ENCODE measurements at regions not wholly inside any gene's neighbourhood (a gene's known extent, or its start where the extent isn't known, plus 50 kb on each side); places are given as distances from the start of the nearest gene placed in this dataset.

GRCh38 chr15:97456521-97457202, 503.8 kb upstream of the ARRDC4 start:
- ChIA-PET POLR2A (no interaction called here), CTCF (ENCODE audit: low intra/inter-chr PET ratio, low total read pairs) (no interaction called here)
- intact Hi-C loops (cut with micrococcal nuclease; ENCODE audit: unreplicated experiment) (no loop called here), in situ Hi-C loops (cut with HindIII; ENCODE audit: extremely low pct_ligation_motif_present, low pct_unique_long_range_greater_than_20kb) (no loop called here)
- 29% methylated on average over 7 of the region's 7 CpGs for WGBS (ENCODE audit: low lambda C conversion rate)
- Histone ChIP-seq H3K79me2 (ENCODE audit: insufficient read depth, low read length) (no peaks in the 10 kb centered on the region), H3K4me3 (replicated peaks in 1 of 3; ENCODE audit: insufficient read depth in 1 of 3, low read depth in 2 of 3, low read length in 3 of 3) (no peak overlapping the region), H3K9me3 (ENCODE audit: low read length) (peaks cover 90% of the 10 kb centered on the region), H4K20me1 (ENCODE audit: insufficient read depth, low read length) (no peaks in the 10 kb centered on the region), H3K4me1 (ENCODE audit: insufficient read depth, low read length) (no peaks in the 10 kb centered on the region), H3K27me3 (ENCODE audit: control insufficient read depth in 1 of 2, insufficient read depth in 2 of 2, low read length in 2 of 2) (no peaks in the 10 kb centered on the region), H3K36me3 (replicated peaks in 1 of 2; ENCODE audit: control insufficient read depth in 1 of 2, insufficient read depth in 2 of 2, low read length in 2 of 2) (no peaks in the 10 kb centered on the region), H3K27ac (ENCODE audit: extremely low read length, insufficient read depth, low read length) (no peak overlapping the region), H3K4me2 (ENCODE audit: low read depth, low read length) (no peak overlapping the region), H2AFZ (ENCODE audit: low read length) (no peak overlapping the region), H3K9ac (ENCODE audit: insufficient read depth, low read depth, low read length) (no peak overlapping the region)
- no TSS peak for BruUV-seq (replicated peaks)
- FAIRE-seq (no peak), DNase-seq (ENCODE audit: low spot score) (no peak), ATAC-seq (no peak)
- TF ChIP-seq ARID5B (CRISPR knock-in tag; IDR thresholded peaks at IDR 0.05) (no peak), ZNF672 (CRISPR knock-in tag; IDR thresholded peaks at IDR 0.05) (no peak), POGK (CRISPR knock-in tag; conservative IDR thresholded peaks at IDR 0.05) (no peak), THAP8 (CRISPR knock-in tag; IDR thresholded peaks at IDR 0.05; ENCODE audit: borderline replicate concordance) (no peak), ZNF232 (CRISPR knock-in tag; IDR thresholded peaks at IDR 0.05; ENCODE audit: borderline replicate concordance) (no peak), KLF9 (CRISPR knock-in tag; IDR thresholded peaks at IDR 0.05; ENCODE audit: low read depth) (no peak), HNRNPK (IDR thresholded peaks at IDR 0.05; ENCODE audit: low read depth, low read length, poor library complexity, severe bottlenecking) (no peak), ZNF234 (CRISPR knock-in tag; conservative IDR thresholded peaks at IDR 0.05) (no peak), MAF1 (CRISPR knock-in tag; IDR thresholded peaks at IDR 0.05; ENCODE audit: borderline replicate concordance) (no peak)

Measured in HepG2 (cell line).